Thyroid gland (tissue), 4 donors: ENCODE measurements at regions not wholly inside any gene's neighbourhood (a gene's known extent, or its start where the extent isn't known, plus 50 kb on each side); places are given as distances from the start of the nearest gene placed in this dataset.

Source experiments
- DNase-seq, 2 donors: peaks; one replicate each; pipeline ENCODE4 v3.0.0-alpha.2; 2019
- H3K27ac ChIP-seq, 3 donors: fragments of 200-600 bp; sonication (generic); 1 replicate in 2 of 3; 2 replicates in 1 of 3; pipeline ENCODE4 v1.5.1; 2016 to 2019; ENCODE audit warnings: mild to moderate bottlenecking in 1 of 3, moderate library complexity in 1 of 3
- H3K27me3 ChIP-seq: fragments of 200-600 bp; sonication (generic); one replicate; pipeline ENCODE4 v1.5.1; 2019
- H3K36me3 ChIP-seq, 2 donors: fragments of 200-600 bp; sonication (generic); one replicate each; pipeline ENCODE4 v1.5.1; 2016 to 2019
- H3K4me1 ChIP-seq, 2 donors: fragments of 200-600 bp; sonication (generic); one replicate each; pipeline ENCODE4 v1.5.1; 2017 to 2019
- H3K4me3 ChIP-seq, 3 donors: fragments of 200-600 bp; sonication (generic); replicated peaks in 1 of 3; 1 replicate in 2 of 3; 2 replicates in 1 of 3; pipeline ENCODE4 v1.5.1; 2016; ENCODE audit warnings: mild to moderate bottlenecking in 1 of 3
- H3K9me3 ChIP-seq: fragments of 200-600 bp; sonication (generic); one replicate; pipeline ENCODE4 v1.5.1; 2017
- POLR2A ChIP-seq, 2 donors: fragments of 450-650 bp; IDR thresholded peaks; one replicate each; pipeline ENCODE4 v1.6.1; 2017; ENCODE audit warnings: antibody characterized with exemption in 2 of 2, mild to moderate bottlenecking in 2 of 2, moderate library complexity in 1 of 2
- WGBS, 2 donors: methylation state at CpG; one replicate each; pipeline ENCODE4 v1.1.5; 2017; 5-methylcytosine and 5-hydroxymethylcytosine counted together
- intact Hi-C: fragments of 100-400 bp; cut with DNase I; formaldehyde crosslinking; loops from one replicate; pipeline ENCODE4 v1.15.1; 2023
- TF ChIP-seq, protein P1 (sequence below), 6 experiments: fragments of 200-600 bp in 3 of 6; fragments of 450-650 bp in 3 of 6; sonication (generic) in 3 of 6; IDR thresholded peaks; one replicate each; pipeline ENCODE4 v1.5.1; 2016 to 2019; ENCODE audit warnings: antibody characterized with exemption in 6 of 6, mild to moderate bottlenecking in 2 of 6, inconsistent platforms in 1 of 6, moderate library complexity in 1 of 6

DNA sequence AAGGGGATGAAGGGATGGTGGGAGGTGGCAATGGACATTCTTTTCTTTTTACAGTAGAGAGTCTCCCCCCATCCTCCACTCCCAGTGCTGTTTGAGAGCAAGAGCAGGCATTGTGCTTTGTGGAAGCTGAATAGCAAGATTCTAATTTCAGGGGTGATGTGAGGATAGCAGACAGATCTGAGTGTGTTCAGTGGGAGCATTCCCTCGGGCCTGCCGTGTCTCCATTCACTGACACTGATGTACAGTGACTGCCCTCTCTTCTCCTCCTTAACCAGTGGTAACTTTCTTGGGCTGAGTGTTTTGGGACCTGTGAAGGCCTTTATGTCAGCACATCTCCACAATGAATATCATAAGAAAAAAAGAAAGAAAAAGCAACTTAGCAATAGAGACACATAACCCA lies 396.6 kb upstream of the RPS6KA3 start:
- TF ChIP-seq POLR2A (IDR thresholded peaks at IDR 0.05), result no peak
- Histone ChIP-seq H3K4me1 (no peaks in the 10 kb centered on the region), H3K27ac (no peak overlapping the region), H3K9me3 (no peaks in the 10 kb centered on the region), H3K4me3 (no peak overlapping the region), H3K36me3 (no peaks in the 10 kb centered on the region), H3K27me3 (no peaks in the 10 kb centered on the region)
- 61 to 78% methylated on average over 2 of the region's 2 CpGs for WGBS, 2 donors
- DNase-seq, result no peak
- intact Hi-C loops, result no loop called here

DNA sequence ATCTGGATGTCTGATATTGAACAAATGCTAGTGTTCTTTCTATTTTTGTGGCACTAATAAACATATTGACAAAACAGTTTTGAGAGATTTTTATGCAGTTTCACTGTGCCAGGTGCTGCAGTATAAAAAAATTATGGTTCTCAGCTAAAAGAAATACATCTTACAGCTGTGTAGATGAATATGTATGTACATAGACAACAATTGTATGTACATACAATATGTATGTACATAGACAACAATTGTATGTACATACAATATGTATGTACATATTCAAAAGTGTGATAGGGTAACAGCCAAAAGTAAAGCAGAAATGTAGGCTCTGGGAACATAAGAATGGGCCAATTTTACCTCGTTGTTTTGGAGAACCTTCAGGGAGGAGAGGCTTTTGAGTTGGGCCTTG lies 390.0 kb upstream of the RPS6KA3 start:
- no peaks in the 10 kb centered on the region for H3K9me3 ChIP-seq
- no peaks in the 10 kb centered on the region for H3K36me3 ChIP-seq
- no peak for TF ChIP-seq POLR2A (IDR thresholded peaks at IDR 0.05)
- TF ChIP-seq, protein P1, sequence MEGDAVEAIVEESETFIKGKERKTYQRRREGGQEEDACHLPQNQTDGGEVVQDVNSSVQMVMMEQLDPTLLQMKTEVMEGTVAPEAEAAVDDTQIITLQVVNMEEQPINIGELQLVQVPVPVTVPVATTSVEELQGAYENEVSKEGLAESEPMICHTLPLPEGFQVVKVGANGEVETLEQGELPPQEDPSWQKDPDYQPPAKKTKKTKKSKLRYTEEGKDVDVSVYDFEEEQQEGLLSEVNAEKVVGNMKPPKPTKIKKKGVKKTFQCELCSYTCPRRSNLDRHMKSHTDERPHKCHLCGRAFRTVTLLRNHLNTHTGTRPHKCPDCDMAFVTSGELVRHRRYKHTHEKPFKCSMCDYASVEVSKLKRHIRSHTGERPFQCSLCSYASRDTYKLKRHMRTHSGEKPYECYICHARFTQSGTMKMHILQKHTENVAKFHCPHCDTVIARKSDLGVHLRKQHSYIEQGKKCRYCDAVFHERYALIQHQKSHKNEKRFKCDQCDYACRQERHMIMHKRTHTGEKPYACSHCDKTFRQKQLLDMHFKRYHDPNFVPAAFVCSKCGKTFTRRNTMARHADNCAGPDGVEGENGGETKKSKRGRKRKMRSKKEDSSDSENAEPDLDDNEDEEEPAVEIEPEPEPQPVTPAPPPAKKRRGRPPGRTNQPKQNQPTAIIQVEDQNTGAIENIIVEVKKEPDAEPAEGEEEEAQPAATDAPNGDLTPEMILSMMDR (IDR thresholded peaks at IDR 0.05), result no peak
- 44 to 64% methylated on average over 1 of the region's 1 CpG for WGBS, 2 donors
- no peaks in the 10 kb centered on the region for H3K27me3 ChIP-seq
- H3K4me1 ChIP-seq, result no peaks in the 10 kb centered on the region
- no peak overlapping the region for H3K27ac ChIP-seq
- DNase-seq, result no peak
- intact Hi-C loops, result no loop called here
- no peak overlapping the region for H3K4me3 ChIP-seq

DNA sequence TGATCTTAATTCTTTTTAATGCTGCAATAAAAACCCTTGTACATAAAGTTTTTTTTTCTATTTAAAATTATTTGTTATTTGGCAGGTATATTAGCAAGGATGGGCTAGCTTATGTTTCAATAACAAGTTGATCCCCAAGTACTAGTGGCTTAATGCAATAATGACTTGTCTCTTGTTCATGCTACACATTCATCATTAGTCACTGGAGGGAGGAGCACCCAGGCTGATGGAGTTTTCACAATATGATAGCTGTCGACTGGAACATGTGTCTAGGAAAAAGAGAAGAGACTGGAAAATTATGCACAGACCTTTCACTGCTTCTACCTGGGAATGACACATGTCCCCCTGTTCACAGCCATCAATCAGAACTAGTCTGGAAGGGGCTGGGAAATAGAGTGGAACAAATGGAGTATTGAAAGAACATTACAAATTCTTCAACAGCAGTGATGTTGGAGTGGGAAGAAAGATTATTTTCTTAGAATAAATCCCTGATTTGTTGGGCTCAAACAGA lies 387.9 kb upstream of the RPS6KA3 start:
- no peak overlapping the region for H3K4me3 ChIP-seq
- no peak for DNase-seq
- intact Hi-C loops, result no loop called here
- H3K4me1 ChIP-seq, result no peaks in the 10 kb centered on the region
- H3K36me3 ChIP-seq, result no peaks in the 10 kb centered on the region
- H3K27me3 ChIP-seq, result no peaks in the 10 kb centered on the region
- WGBS, 2 donors, result 86 to 100% methylated on average over 1 of the region's 1 CpG
- H3K27ac ChIP-seq, result no peak overlapping the region
- TF ChIP-seq, protein P1 (IDR thresholded peaks at IDR 0.05), result no peak
- TF ChIP-seq POLR2A (IDR thresholded peaks at IDR 0.05), result no peak
- no peaks in the 10 kb centered on the region for H3K9me3 ChIP-seq

DNA sequence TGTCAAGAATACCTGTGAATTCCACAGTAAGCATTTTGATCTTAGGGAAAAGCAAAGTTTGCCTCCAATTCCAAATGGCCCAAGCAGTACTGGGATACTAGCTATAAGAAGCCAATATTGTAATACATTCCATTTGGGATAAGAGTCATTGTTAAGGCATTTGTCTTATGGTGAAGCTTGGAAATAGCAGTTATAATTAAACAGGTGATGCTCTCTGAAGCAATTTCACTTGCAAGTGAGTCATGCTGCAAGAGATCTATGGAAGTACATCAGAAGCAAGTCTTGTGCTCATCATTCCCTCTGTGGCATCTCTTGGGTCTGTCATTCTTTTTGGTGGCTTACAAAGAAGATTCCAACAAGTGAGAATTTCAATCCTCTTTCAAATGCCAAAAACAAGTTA lies 386.4 kb upstream of the RPS6KA3 start:
- H3K36me3 ChIP-seq, result no peaks in the 10 kb centered on the region
- no peak overlapping the region for H3K27ac ChIP-seq
- no peak for DNase-seq
- no peaks in the 10 kb centered on the region for H3K9me3 ChIP-seq
- H3K27me3 ChIP-seq, result no peaks in the 10 kb centered on the region
- H3K4me3 ChIP-seq, result no peak overlapping the region
- intact Hi-C loops, result no loop called here
- TF ChIP-seq, protein P1 (IDR thresholded peaks at IDR 0.05), result no peak
- TF ChIP-seq POLR2A (IDR thresholded peaks at IDR 0.05), result no peak
- no peaks in the 10 kb centered on the region for H3K4me1 ChIP-seq

DNA sequence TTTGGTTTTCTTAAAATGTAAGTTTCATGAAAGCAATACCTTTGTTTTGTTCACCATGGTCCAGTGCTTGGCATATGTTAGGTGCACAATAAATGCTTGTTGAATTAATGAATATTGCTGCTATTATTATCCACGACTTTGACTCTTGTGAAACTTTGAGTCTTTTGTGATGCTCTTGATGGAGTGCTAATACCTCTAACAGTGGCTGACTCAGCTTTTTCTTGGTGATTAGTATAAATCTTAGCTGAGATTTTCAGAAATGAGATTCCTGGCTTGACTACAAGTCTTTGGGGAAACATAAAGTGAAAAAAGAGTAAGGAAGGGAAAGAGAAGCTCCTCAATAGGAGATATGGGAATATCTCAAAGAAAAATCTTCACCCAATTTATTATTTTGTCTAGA lies 375.2 kb upstream of the RPS6KA3 start:
- intact Hi-C loops, result no loop called here
- TF ChIP-seq, protein P1 (IDR thresholded peaks at IDR 0.05), result no peak
- TF ChIP-seq POLR2A (IDR thresholded peaks at IDR 0.05), result no peak
- H3K4me3 ChIP-seq, result no peak overlapping the region
- no peak overlapping the region for H3K27ac ChIP-seq
- WGBS, 2 donors, result 61 to 71% methylated on average over 1 of the region's 1 CpG
- H3K27me3 ChIP-seq, result no peaks in the 10 kb centered on the region
- no peaks in the 10 kb centered on the region for H3K9me3 ChIP-seq
- no peaks in the 10 kb centered on the region for H3K4me1 ChIP-seq
- no peak for DNase-seq
- no peaks in the 10 kb centered on the region for H3K36me3 ChIP-seq

DNA sequence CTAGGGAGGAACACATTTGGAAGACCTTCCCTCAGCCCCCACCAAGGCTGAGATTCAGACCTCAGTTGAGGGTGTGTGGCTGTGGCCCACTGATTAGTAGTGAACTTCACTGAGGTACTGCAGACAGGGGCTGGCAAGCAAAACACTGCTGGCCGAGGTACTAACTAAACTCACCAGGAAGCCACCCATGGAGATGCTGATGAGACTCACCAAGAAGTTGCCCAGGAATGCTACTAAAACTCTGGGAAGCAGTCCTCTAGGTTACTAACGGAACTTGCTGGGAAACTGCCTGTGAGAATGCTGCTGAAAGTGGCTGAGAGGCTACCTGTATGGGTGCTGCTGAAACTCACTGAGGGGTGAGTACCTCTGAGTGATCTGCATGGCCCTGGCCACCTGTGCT lies 372.4 kb upstream of the RPS6KA3 start:
- TF ChIP-seq POLR2A (IDR thresholded peaks at IDR 0.05), result no peak
- TF ChIP-seq, protein P1 (IDR thresholded peaks at IDR 0.05), result no peak
- Histone ChIP-seq H3K36me3 (no peaks in the 10 kb centered on the region), H3K4me3 (no peak overlapping the region), H3K27ac (no peak overlapping the region), H3K27me3 (no peaks in the 10 kb centered on the region), H3K4me1 (no peaks in the 10 kb centered on the region), H3K9me3 (no peaks in the 10 kb centered on the region)
- no peak for DNase-seq
- 39% methylated on average over 2 of the region's 2 CpGs; no CpG with 5 or more reads in 1 of the 2 donors for WGBS, 2 donors
- intact Hi-C loops, result no loop called here
